Urinary bladder (tissue), 3 donors: ENCODE measurements at regions not wholly inside any gene's neighbourhood (a gene's known extent, or its start where the extent isn't known, plus 50 kb on each side); places are given as distances from the start of the nearest gene placed in this dataset.

ENCODE experiments used
- DNase-seq: peaks from one replicate; pipeline ENCODE4 v3.0.0-alpha.2; 2015; ENCODE audit errors: extremely low spot score
- H3K27ac ChIP-seq: one replicate; pipeline ENCODE4 v1.5.1; 2013; ENCODE audit warnings: low read depth, mild to moderate bottlenecking, moderate library complexity
- H3K36me3 ChIP-seq: one replicate; pipeline ENCODE4 v1.6.1; 2013; ENCODE audit warnings: mild to moderate bottlenecking, moderate library complexity; ENCODE audit not compliant: insufficient read depth
- H3K4me1 ChIP-seq: one replicate; pipeline ENCODE4 v1.6.1; 2013; ENCODE audit warnings: mild to moderate bottlenecking, moderate library complexity; ENCODE audit not compliant: insufficient read depth
- H3K4me3 ChIP-seq: one replicate; pipeline ENCODE4 v1.5.1; 2013; ENCODE audit warnings: low read depth, low read length
- WGBS: extraction: QIAGEN DNeasy Blood & Tissue Kit; methylation state at CpG from one replicate; pipeline ENCODE4 v1.1.7; 2013; 5-methylcytosine and 5-hydroxymethylcytosine counted together
- donor health status: healthy with polysubstance abuse.
- donor health status: healthy.

- Histone ChIP-seq H3K4me1 (no peaks in the 10 kb centered on the region), H3K4me3 (no peak overlapping the region), H3K36me3 (no peaks in the 10 kb centered on the region), H3K27ac (no peak overlapping the region)
- no peak for DNase-seq
Measured at GRCh38 chr6:24006254-24006653, 119.8 kb upstream of the NRSN1 start.

GRCh38 chr6:24009319-24009718 lies 116.7 kb upstream of the NRSN1 start:
- no peak for DNase-seq
- no peak overlapping the region for H3K4me3 ChIP-seq
- H3K36me3 ChIP-seq = no peaks in the 10 kb centered on the region
- H3K4me1 ChIP-seq = no peaks in the 10 kb centered on the region
- H3K27ac ChIP-seq = no peak overlapping the region
- WGBS = 32% methylated on average over 4 of the region's 4 CpGs

- Histone ChIP-seq H3K36me3 (no peaks in the 10 kb centered on the region), H3K4me1 (no peaks in the 10 kb centered on the region), H3K27ac (no peak overlapping the region), H3K4me3 (no peak overlapping the region)
- no peak for DNase-seq
- 62% methylated on average over 3 of the region's 3 CpGs for WGBS
Measured at GRCh38 chr6:24010133-24010532, 115.9 kb upstream of the NRSN1 start.

GRCh38 chr6:24016286-24016685 lies 109.7 kb upstream of the NRSN1 start:
- no peaks in the 10 kb centered on the region for H3K4me1 ChIP-seq
- no peak for DNase-seq
- no peak overlapping the region for H3K4me3 ChIP-seq
- H3K36me3 ChIP-seq = no peaks in the 10 kb centered on the region
- 89% methylated on average over 2 of the region's 2 CpGs for WGBS
- no peak overlapping the region for H3K27ac ChIP-seq

- Histone ChIP-seq H3K36me3 (no peaks in the 10 kb centered on the region), H3K4me3 (no peak overlapping the region), H3K27ac (no peak overlapping the region), H3K4me1 (no peaks in the 10 kb centered on the region)
- DNase-seq = no peak
- WGBS = 73% methylated on average over 4 of the region's 4 CpGs
Measured at GRCh38 chr6:24016857-24017256, 109.2 kb upstream of the NRSN1 start.

- no peaks in the 10 kb centered on the region for H3K36me3 ChIP-seq
- no peak overlapping the region for H3K27ac ChIP-seq
- H3K4me1 ChIP-seq = no peaks in the 10 kb centered on the region
- H3K4me3 ChIP-seq = no peak overlapping the region
- DNase-seq = no peak
Measured at GRCh38 chr6:24019393-24019792, 106.6 kb upstream of the NRSN1 start.

- no peak for DNase-seq
Measured at GRCh38 chr6:24019830-24020229, 106.2 kb upstream of the NRSN1 start.

DNA sequence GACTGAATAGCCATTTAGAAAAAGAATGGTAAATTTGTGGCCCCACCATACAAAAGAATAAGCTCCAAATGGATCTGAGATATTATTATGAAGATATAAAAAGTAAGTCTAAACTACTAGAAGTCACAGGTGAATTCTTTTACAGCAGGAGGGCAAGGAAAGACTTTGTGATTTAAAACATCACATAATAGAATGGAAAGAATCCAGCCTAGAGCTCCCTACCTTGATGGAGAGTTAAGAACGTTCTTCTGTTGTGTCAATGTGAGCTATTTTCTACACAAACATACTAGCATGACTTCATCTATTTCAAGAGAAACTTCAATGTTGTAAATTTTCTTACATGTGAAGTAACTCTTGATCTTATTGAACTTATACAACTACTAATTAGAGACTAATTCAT lies 100.0 kb upstream of the NRSN1 start:
- no peak overlapping the region for H3K4me3 ChIP-seq
- 37% methylated on average over 1 of the region's 1 CpG for WGBS

More at GRCh38 chr6:24019830-24020229, 106.2 kb upstream of the NRSN1 start:
- Histone ChIP-seq H3K27ac (peak overlapping the region; percentile 5), H3K36me3 (no peaks in the 10 kb centered on the region), H3K4me3 (no peak overlapping the region), H3K4me1 (no peaks in the 10 kb centered on the region)
- WGBS = 80% methylated on average over 5 of the region's 5 CpGs

DNA sequence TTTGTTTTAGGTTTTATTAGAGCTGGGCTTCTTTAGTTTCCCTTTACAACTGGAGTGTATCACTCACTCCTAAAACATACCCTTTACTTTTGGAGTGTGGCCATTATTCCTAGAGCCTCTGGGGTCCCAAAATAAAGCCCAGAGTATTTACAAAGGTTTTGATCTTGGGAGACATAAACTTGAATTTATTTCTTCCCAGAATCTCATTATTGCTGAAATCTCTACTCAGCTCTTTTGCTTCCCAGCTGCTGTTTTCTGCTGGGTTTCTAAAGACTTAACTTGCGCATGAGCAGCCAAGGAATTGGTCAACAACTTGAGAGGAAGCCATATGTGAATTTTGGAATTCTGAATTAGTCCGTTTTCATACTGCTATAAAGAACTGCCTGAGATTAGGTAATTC lies 94.5 kb upstream of the NRSN1 start:
- H3K36me3 ChIP-seq = no peaks in the 10 kb centered on the region
- WGBS = 59% methylated on average over 2 of the region's 2 CpGs
- no peaks in the 10 kb centered on the region for H3K4me1 ChIP-seq
- no peak for DNase-seq
- H3K4me3 ChIP-seq = no peak overlapping the region
- no peak overlapping the region for H3K27ac ChIP-seq

More for the DNA sequence above, 100.0 kb upstream of the NRSN1 start:
- Histone ChIP-seq H3K4me1 (no peaks in the 10 kb centered on the region), H3K27ac (no peak overlapping the region), H3K36me3 (no peaks in the 10 kb centered on the region)
- no peak for DNase-seq

DNA sequence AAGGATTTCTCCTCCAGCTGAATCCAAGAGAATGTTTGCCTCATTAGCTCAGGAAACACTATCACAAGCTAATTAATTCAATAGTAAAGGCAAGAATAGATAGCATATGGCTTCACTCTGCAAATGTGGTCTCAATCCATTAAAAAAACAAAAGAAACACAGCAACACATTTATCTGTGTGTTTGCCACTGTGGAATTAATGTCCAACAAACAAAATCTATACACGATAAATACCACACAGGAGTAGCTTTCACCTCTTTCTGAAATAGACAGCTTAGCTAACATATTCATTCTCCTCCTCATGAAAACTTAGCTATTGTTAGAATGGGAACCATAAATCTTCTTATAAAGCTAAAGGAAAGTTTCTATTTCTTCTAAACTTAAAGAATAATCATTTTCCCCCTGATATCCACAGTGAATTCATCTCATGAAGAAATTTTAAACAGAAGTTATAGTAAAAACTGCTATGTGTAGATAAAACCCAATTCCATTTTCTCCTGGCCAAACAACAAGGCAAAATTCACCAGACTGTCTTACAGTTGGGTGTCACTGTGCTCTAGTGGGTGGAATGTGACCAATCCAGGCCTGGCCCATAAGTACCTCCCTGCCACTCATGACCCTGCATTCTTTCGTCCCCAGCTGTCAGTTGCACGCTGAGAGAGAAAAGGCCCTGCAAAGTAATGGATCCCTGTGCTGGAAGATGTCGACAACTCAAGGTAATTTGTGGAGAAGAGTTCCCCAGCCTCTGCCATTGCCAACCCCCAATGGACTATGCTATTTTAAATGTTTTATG lies 92.9 kb upstream of the NRSN1 start:
- no peak overlapping the region for H3K4me3 ChIP-seq
- no peak overlapping the region for H3K27ac ChIP-seq
- no peaks in the 10 kb centered on the region for H3K36me3 ChIP-seq
- no peak for DNase-seq
- no peaks in the 10 kb centered on the region for H3K4me1 ChIP-seq
- WGBS = 67% methylated on average over 4 of the region's 4 CpGs

GRCh38 chr6:24043848-24044247 lies 82.2 kb upstream of the NRSN1 start:
- H3K36me3 ChIP-seq = no peaks in the 10 kb centered on the region
- H3K27ac ChIP-seq = no peak overlapping the region
- no peaks in the 10 kb centered on the region for H3K4me1 ChIP-seq
- DNase-seq = no peak
- no peak overlapping the region for H3K4me3 ChIP-seq
- WGBS = 93% methylated on average over 2 of the region's 2 CpGs

GRCh38 chr6:24051942-24052589 lies 73.9 kb upstream of the NRSN1 start:
- DNase-seq = no peak
- WGBS = 77% methylated on average over 4 of the region's 4 CpGs
- Histone ChIP-seq H3K36me3 (no peaks in the 10 kb centered on the region), H3K4me1 (no peaks in the 10 kb centered on the region), H3K27ac (no peak overlapping the region), H3K4me3 (no peak overlapping the region)

DNA sequence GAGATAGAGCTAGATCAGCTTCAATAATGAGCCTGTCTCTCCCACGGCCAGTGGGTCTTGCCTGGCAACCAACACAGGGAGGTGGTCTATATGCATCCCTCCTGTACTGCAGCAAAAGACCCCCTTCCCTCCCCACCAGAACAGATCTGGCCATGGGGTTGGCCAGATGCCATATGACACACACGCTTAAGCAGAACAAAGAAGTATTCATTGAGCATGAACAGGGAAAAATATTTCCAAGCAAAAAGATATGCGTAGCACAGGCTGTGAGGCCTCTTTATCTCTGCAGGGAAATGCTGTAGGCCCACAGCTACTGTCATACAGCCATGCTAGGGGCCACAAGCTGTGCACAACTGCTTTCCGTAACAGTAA lies 73.4 kb upstream of the NRSN1 start:
- Histone ChIP-seq H3K36me3 (no peaks in the 10 kb centered on the region), H3K4me1 (no peaks in the 10 kb centered on the region), H3K4me3 (no peak overlapping the region), H3K27ac (no peak overlapping the region)
- 75% methylated on average over 4 of the region's 4 CpGs for WGBS
- no peak for DNase-seq

DNA sequence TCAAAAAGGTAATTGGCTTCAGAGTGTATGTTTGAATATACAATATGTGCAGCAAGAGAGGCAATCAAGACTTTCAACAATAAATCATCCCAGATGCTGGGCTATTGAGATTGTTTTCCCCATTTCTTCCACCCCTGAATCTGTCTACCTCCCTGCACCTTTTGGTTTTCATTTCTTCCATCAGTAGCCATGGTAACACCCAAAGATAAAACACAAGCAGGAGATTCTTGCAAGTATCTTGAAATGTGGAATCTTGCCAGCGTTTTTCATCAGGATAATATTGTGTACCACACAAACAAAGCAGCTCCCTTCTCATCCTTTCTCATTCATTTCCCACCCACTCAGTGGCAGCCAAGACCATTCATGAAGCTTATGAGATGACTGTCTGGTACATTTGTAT lies 73.0 kb upstream of the NRSN1 start:
- H3K4me3 ChIP-seq = no peak overlapping the region
- H3K4me1 ChIP-seq = no peaks in the 10 kb centered on the region
- H3K27ac ChIP-seq = no peak overlapping the region
- 31% methylated on average over 1 of the region's 1 CpG for WGBS
- H3K36me3 ChIP-seq = no peaks in the 10 kb centered on the region
- no peak for DNase-seq
